Stimulated activated CD8-positive, alpha-beta memory T cell treated with anti-CD3 and anti-CD28 coated beads, Interleukin-15, amount 100 ng/mL, for 1 hour (primary cell): ENCODE measurements at regions not wholly inside any gene's neighbourhood (a gene's known extent, or its start where the extent isn't known, plus 50 kb on each side); places are given as distances from the start of the nearest gene placed in this dataset.
"Not testable (repeated sequence)": the region's sequence is repeated elsewhere in the genome, so short reads cannot be mapped to it uniquely, and the experiment has no call there.

Experiments used
- DNase-seq: peaks from one replicate; pipeline ENCODE4 v3.0.0-alpha.2; 2020; ENCODE audit warnings: low read depth

GRCh38 chr2:16971722-16972234 is 306.1 kb upstream of the CYRIA start:
- no peak for DNase-seq

- not testable (repeated sequence) for DNase-seq
Observed at GRCh38 chr2:16970948-16971347, 305.3 kb upstream of the CYRIA start.

GRCh38 chr2:16962505-16962904 is 296.9 kb upstream of the CYRIA start:
- DNase-seq: no peak

- DNase-seq: no peak
Observed at GRCh38 chr2:16960579-16960978, 294.9 kb upstream of the CYRIA start.

GRCh38 chr2:16958266-16958665 is 292.6 kb upstream of the CYRIA start:
- DNase-seq: no peak

GRCh38 chr2:16952805-16953204 is 287.2 kb upstream of the CYRIA start:
- DNase-seq: no peak

- DNase-seq: no peak
Observed at GRCh38 chr2:16952368-16952767, 286.7 kb upstream of the CYRIA start.

- no peak for DNase-seq
Observed at GRCh38 chr2:16950436-16950835, 284.8 kb upstream of the CYRIA start.

- no peak for DNase-seq
Observed at GRCh38 chr2:16948710-16949109, 283.1 kb upstream of the CYRIA start.

- DNase-seq: no peak
Observed at GRCh38 chr2:16948053-16948452, 282.4 kb upstream of the CYRIA start.

- no peak for DNase-seq
Observed at GRCh38 chr2:16943279-16943958, 277.8 kb upstream of the CYRIA start.

- DNase-seq: no peak
Observed at GRCh38 chr2:16940214-16940613, 274.6 kb upstream of the CYRIA start.

- DNase-seq: no peak
Observed at GRCh38 chr2:16939771-16940170, 274.1 kb upstream of the CYRIA start.

GRCh38 chr2:16933355-16933754 is 267.7 kb upstream of the CYRIA start:
- no peak for DNase-seq

- DNase-seq: no peak
Observed at GRCh38 chr2:16932826-16933225, 267.2 kb upstream of the CYRIA start.

GRCh38 chr2:16931441-16931840 is 265.8 kb upstream of the CYRIA start:
- no peak for DNase-seq

- no peak for DNase-seq
Observed at GRCh38 chr2:16927398-16927797, 261.8 kb upstream of the CYRIA start.

- DNase-seq: no peak
Observed at GRCh38 chr2:16925145-16925544, 259.5 kb upstream of the CYRIA start.

- not testable (repeated sequence) for DNase-seq
Observed at GRCh38 chr2:16915341-16915755, 249.7 kb upstream of the CYRIA start.

GRCh38 chr2:16911746-16912145 is 246.1 kb upstream of the CYRIA start:
- no peak for DNase-seq

GRCh38 chr2:16908656-16909055 is 243.0 kb upstream of the CYRIA start:
- DNase-seq: no peak

GRCh38 chr2:16907645-16908282 is 242.1 kb upstream of the CYRIA start:
- DNase-seq: no peak

- DNase-seq: not testable (repeated sequence)
Observed at GRCh38 chr2:16905325-16905724, 239.7 kb upstream of the CYRIA start.
